ENCODE measurements at regions not wholly inside any gene's neighbourhood (a gene's known extent, or its start where the extent isn't known, plus 50 kb on each side); places are given as distances from the start of the nearest gene placed in this dataset.

DNA sequence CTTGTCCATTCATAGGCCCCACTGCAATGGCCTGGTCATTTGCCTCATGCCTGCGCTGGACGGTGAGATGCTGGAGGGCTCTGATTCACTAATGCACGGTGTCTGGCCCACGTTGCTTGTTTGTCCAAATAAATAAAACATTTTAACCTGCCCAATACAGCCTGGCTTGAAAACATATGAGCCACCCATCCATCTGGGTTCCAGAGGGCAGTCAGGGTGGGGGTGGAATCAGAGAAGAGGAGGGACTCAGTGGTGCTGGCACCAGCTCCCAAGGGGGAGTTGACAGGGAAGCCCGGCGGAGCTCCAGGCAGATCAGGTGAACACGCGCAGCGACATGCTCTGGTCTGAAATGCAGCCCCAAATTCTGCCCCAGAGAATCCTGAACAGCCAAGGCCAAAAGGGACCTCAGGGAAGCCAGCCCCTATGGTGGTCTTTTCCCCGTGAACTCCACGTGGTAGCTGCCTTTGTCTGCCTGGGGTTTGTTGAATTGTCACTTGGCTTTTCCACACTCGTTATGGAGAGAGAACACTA is 265.2 kb downstream of the UACA start:
- TF ChIP-seq, protein P1, sequence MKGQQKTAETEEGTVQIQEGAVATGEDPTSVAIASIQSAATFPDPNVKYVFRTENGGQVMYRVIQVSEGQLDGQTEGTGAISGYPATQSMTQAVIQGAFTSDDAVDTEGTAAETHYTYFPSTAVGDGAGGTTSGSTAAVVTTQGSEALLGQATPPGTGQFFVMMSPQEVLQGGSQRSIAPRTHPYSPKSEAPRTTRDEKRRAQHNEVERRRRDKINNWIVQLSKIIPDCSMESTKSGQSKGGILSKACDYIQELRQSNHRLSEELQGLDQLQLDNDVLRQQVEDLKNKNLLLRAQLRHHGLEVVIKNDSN (IDR thresholded peaks at IDR 0.05): no peak
- TF ChIP-seq RAD21 (IDR thresholded peaks at IDR 0.05; ENCODE audit: low read depth) (no peak), TEAD4 (IDR thresholded peaks at IDR 0.05) (no peak), EP300 (IDR thresholded peaks at IDR 0.05; ENCODE audit: borderline replicate concordance) (no peak), NFIC (IDR thresholded peaks at IDR 0.05) (no peak), CREB1 (IDR thresholded peaks at IDR 0.05; ENCODE audit: low read depth) (no peak), CEBPB (IDR thresholded peaks at IDR 0.05) (no peak), TAF1 (IDR thresholded peaks at IDR 0.05; ENCODE audit: low read depth) (no peak), TCF12 (IDR thresholded peaks at IDR 0.05; ENCODE audit: low read depth) (no peak)
- TF ChIP-seq, protein P2, sequence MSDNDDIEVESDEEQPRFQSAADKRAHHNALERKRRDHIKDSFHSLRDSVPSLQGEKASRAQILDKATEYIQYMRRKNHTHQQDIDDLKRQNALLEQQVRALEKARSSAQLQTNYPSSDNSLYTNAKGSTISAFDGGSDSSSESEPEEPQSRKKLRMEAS (IDR thresholded peaks at IDR 0.05): no peak
- TF ChIP-seq, protein P3, sequence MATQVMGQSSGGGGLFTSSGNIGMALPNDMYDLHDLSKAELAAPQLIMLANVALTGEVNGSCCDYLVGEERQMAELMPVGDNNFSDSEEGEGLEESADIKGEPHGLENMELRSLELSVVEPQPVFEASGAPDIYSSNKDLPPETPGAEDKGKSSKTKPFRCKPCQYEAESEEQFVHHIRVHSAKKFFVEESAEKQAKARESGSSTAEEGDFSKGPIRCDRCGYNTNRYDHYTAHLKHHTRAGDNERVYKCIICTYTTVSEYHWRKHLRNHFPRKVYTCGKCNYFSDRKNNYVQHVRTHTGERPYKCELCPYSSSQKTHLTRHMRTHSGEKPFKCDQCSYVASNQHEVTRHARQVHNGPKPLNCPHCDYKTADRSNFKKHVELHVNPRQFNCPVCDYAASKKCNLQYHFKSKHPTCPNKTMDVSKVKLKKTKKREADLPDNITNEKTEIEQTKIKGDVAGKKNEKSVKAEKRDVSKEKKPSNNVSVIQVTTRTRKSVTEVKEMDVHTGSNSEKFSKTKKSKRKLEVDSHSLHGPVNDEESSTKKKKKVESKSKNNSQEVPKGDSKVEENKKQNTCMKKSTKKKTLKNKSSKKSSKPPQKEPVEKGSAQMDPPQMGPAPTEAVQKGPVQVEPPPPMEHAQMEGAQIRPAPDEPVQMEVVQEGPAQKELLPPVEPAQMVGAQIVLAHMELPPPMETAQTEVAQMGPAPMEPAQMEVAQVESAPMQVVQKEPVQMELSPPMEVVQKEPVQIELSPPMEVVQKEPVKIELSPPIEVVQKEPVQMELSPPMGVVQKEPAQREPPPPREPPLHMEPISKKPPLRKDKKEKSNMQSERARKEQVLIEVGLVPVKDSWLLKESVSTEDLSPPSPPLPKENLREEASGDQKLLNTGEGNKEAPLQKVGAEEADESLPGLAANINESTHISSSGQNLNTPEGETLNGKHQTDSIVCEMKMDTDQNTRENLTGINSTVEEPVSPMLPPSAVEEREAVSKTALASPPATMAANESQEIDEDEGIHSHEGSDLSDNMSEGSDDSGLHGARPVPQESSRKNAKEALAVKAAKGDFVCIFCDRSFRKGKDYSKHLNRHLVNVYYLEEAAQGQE (IDR thresholded peaks at IDR 0.05; ENCODE audit: low read depth): no peak

GRCh38 chr15:70497661-70498060 is 265.7 kb downstream of the UACA start:
- TF ChIP-seq, protein P2 (IDR thresholded peaks at IDR 0.05): no peak
- TF ChIP-seq EP300 (IDR thresholded peaks at IDR 0.05; ENCODE audit: borderline replicate concordance) (no peak), TCF12 (IDR thresholded peaks at IDR 0.05; ENCODE audit: low read depth) (no peak), CEBPB (IDR thresholded peaks at IDR 0.05) (no peak), RAD21 (IDR thresholded peaks at IDR 0.05; ENCODE audit: low read depth) (no peak), YY1 (IDR thresholded peaks at IDR 0.05; ENCODE audit: low read depth) (no peak), NFIC (IDR thresholded peaks at IDR 0.05) (no peak), TEAD4 (IDR thresholded peaks at IDR 0.05) (no peak), FOXM1 (IDR thresholded peaks at IDR 0.05; ENCODE audit: borderline replicate concordance, low read depth) (no peak), TAF1 (IDR thresholded peaks at IDR 0.05; ENCODE audit: low read depth) (no peak)
- TF ChIP-seq, protein P1 (IDR thresholded peaks at IDR 0.05): no peak
- TF ChIP-seq, protein P3 (IDR thresholded peaks at IDR 0.05; ENCODE audit: low read depth): no peak

- no peak for TF ChIP-seq TCF12 (IDR thresholded peaks at IDR 0.05; ENCODE audit: low read depth)
- TF ChIP-seq CREB1 (IDR thresholded peaks at IDR 0.05; ENCODE audit: low read depth): no peak
- no peak for TF ChIP-seq CEBPB (IDR thresholded peaks at IDR 0.05)
- TF ChIP-seq YY1 (IDR thresholded peaks at IDR 0.05; ENCODE audit: low read depth): no peak
- TF ChIP-seq, protein P3 (IDR thresholded peaks at IDR 0.05; ENCODE audit: low read depth): no peak
- TF ChIP-seq, protein P1 (IDR thresholded peaks at IDR 0.05): no peak
- no peak for TF ChIP-seq FOXM1 (IDR thresholded peaks at IDR 0.05; ENCODE audit: borderline replicate concordance, low read depth)
- TF ChIP-seq EGR1 (IDR thresholded peaks at IDR 0.05): no peak
- no peak for TF ChIP-seq TAF1 (IDR thresholded peaks at IDR 0.05; ENCODE audit: low read depth)
- no peak for TF ChIP-seq EP300 (IDR thresholded peaks at IDR 0.05; ENCODE audit: borderline replicate concordance)
- no peak for TF ChIP-seq RAD21 (IDR thresholded peaks at IDR 0.05; ENCODE audit: low read depth)
- TF ChIP-seq ZBTB7A (IDR thresholded peaks at IDR 0.05; ENCODE audit: low read depth): no peak
- TF ChIP-seq TEAD4 (IDR thresholded peaks at IDR 0.05): no peak
- TF ChIP-seq NFIC (IDR thresholded peaks at IDR 0.05): no peak
- TF ChIP-seq, protein P2 (IDR thresholded peaks at IDR 0.05): no peak
These were observed 267.3 kb downstream of the UACA start for GRCh38 chr15:70495991-70496599.

All from Ishikawa (cell line).